K562 (cell line): ENCODE measurements at regions not wholly inside any gene's neighbourhood (a gene's known extent, or its start where the extent isn't known, plus 50 kb on each side); places are given as distances from the start of the nearest gene placed in this dataset.

Experiments used
- ATAC-seq: fragments of 200-7000 bp; cut with Tn5 transposase; 3 replicates; pipeline ENCODE4 v1.9.1; 2020; ENCODE audit warnings: moderate library complexity
- BruUV-seq: library from RNA; stranded (reverse); fragments of 400-500 nt; replicated peaks from 2 replicates; lab custom pipeline; 2021; lab: Mats Ljungman, UMichigan
- CTCF ChIA-PET: fragments of 300-600 bp; formaldehyde crosslinking; extraction: SDS; loops from one replicate; lab custom pipeline; 2021; ENCODE audit warnings: low intra/inter-chr PET ratio; lab: Yijun Ruan, JAX
- POLR2A ChIA-PET: fragments of 300-600, 350-650 bp; sonication (Branson Sonifier 250); formaldehyde crosslinking; extraction: SDS; loops from one replicate; lab custom pipeline; 2021; ENCODE audit warnings: antibody characterized with exemption, inconsistent platforms; lab: Yijun Ruan, JAX
- DNase-seq, 4 experiments: peaks; one replicate each; pipeline versions ENCODE4 v3.0.0 to v3.0.0-alpha.2; 2011 to 2018; ENCODE audit warnings: low spot score in 3 of 4, mixed read lengths in 3 of 4; ENCODE audit errors: extremely low read depth in 1 of 4
- FAIRE-seq: peaks from 2 replicates; lab custom pipeline; 2011; peaks lifted over from hg19 to GRCh38; lab: Jason Lieb, UNC
- H2AFZ ChIP-seq: 2 replicates; pipeline ENCODE4 v1.6.0; 2011; ENCODE audit warnings: low read depth, low read length, control low read depth, inconsistent platforms
- H3K27ac ChIP-seq: fragments of 200-600 bp; 3 replicates; pipeline ENCODE4 v1.8.0; 2011; ENCODE audit warnings: low read depth, mild to moderate bottlenecking, control low read depth, inconsistent platforms, low read length, moderate library complexity, mixed read lengths; ENCODE audit errors: extremely low read depth
- H3K27me3 ChIP-seq, 2 experiments: fragments of 300-600 bp in 1 of 2; 2 replicates in 1 of 2; 3 replicates in 1 of 2; pipeline versions ENCODE4 v1.6.0 to v1.8.0; 2011; ENCODE audit warnings: inconsistent platforms in 2 of 2, low read length in 2 of 2, mild to moderate bottlenecking in 1 of 2, mixed read lengths in 1 of 2, moderate library complexity in 1 of 2; ENCODE audit not compliant: control insufficient read depth in 2 of 2, insufficient read depth in 2 of 2
- H3K36me3 ChIP-seq: fragments of 300-600 bp; 3 replicates; pipeline ENCODE4 v1.8.0; 2011; ENCODE audit warnings: mild to moderate bottlenecking, low read length, inconsistent platforms; ENCODE audit not compliant: control insufficient read depth, insufficient read depth
- H3K4me1 ChIP-seq, 2 experiments: fragments of 200-600 bp in 1 of 2; replicated peaks in 1 of 2; 2 replicates in 1 of 2; 3 replicates in 1 of 2; pipeline versions ENCODE4 v1.5.1 to v1.8.0; 2011; ENCODE audit warnings: inconsistent platforms in 2 of 2, low read length in 2 of 2, mild to moderate bottlenecking in 1 of 2, mixed read lengths in 1 of 2, moderate library complexity in 1 of 2; ENCODE audit not compliant: control insufficient read depth in 2 of 2, insufficient read depth in 2 of 2
- H3K4me2 ChIP-seq: 2 replicates; pipeline ENCODE4 v1.6.1; 2011; ENCODE audit warnings: low read length, control low read depth, inconsistent platforms, mixed read lengths; ENCODE audit not compliant: insufficient read depth
- H3K4me3 ChIP-seq: fragments of 200-600 bp; sonication (generic), shearing (Covaris generic); 2 replicates; pipeline ENCODE4 v1.5.1; 2016; ENCODE audit warnings: control low read depth, inconsistent platforms
- H3K79me2 ChIP-seq: fragments of 200-600 bp; 3 replicates; pipeline ENCODE4 v1.8.0; 2011; ENCODE audit warnings: low read length, inconsistent platforms; ENCODE audit not compliant: control insufficient read depth, insufficient read depth
- H3K9ac ChIP-seq, 2 experiments: 2 replicates each; pipeline versions ENCODE4 v1.6.0 to v1.6.1; 2011; ENCODE audit warnings: low read depth in 2 of 2, low read length in 2 of 2, control low read depth in 1 of 2, inconsistent platforms in 1 of 2, mild to moderate bottlenecking in 1 of 2, mixed read lengths in 1 of 2; ENCODE audit not compliant: insufficient read depth in 1 of 2
- H3K9me1 ChIP-seq: one replicate; pipeline ENCODE4 v1.6.0; 2011; ENCODE audit warnings: inconsistent platforms, mild to moderate bottlenecking, low read length, moderate library complexity; ENCODE audit not compliant: control insufficient read depth, insufficient read depth
- H3K9me3 ChIP-seq: replicated peaks from 2 replicates; pipeline ENCODE4 v1.5.1; 2011; ENCODE audit warnings: low read depth, low read length, inconsistent platforms; ENCODE audit not compliant: control insufficient read depth, insufficient read depth
- H4K20me1 ChIP-seq: replicated peaks from 2 replicates; pipeline ENCODE4 v1.6.1; 2011; ENCODE audit warnings: low read length, inconsistent platforms, mixed read lengths; ENCODE audit not compliant: control insufficient read depth, insufficient read depth
- CTBP1 ChIP-seq: fragments of 450-650 bp; IDR thresholded peaks from 2 replicates; pipeline ENCODE4 v1.6.1; 2016; ENCODE audit warnings: borderline replicate concordance
- DMBX1 ChIP-seq: fragments of 250-450 bp; sonication (Bioruptor Pico); IDR thresholded peaks from 2 replicates; pipeline ENCODE4 v1.8.0; 2022; ENCODE audit warnings: inconsistent platforms, mild to moderate bottlenecking, moderate library complexity, borderline replicate concordance
- E2F3 ChIP-seq: fragments of 250-450 bp; sonication (Bioruptor Pico); IDR thresholded peaks from 2 replicates; pipeline ENCODE4 v1.4.0; 2020; ENCODE audit warnings: mild to moderate bottlenecking
- FOSL1 ChIP-seq: fragments of 200-800 bp; sonication (Bioruptor generic); conservative IDR thresholded peaks from 2 replicates; pipeline ENCODE4 v1.6.1; 2016; ENCODE audit warnings: missing genetic modification characterization, missing compliant biosample characterization
- GATAD2B ChIP-seq: fragments of 450-650 bp; IDR thresholded peaks from 2 replicates; pipeline ENCODE4 v1.6.1; 2017; ENCODE audit warnings: mild to moderate bottlenecking, borderline replicate concordance
- PHF21A ChIP-seq: fragments of 450-650 bp; IDR thresholded peaks from 2 replicates; pipeline ENCODE4 v1.6.1; 2017; ENCODE audit warnings: low read depth, borderline replicate concordance
- RBM14 ChIP-seq: fragments of 200-400 bp; formaldehyde crosslinking; IDR thresholded peaks from 2 replicates; pipeline ENCODE4 v1.6.1; 2018; ENCODE audit warnings: low read depth, mild to moderate bottlenecking, low read length, moderate library complexity, borderline replicate concordance; ENCODE audit not compliant: insufficient read depth
- SMARCB1 ChIP-seq: IDR thresholded peaks from 2 replicates; pipeline ENCODE4 v1.6.1; 2011; ENCODE audit warnings: improper control_type of control experiment, low read depth; ENCODE audit not compliant: insufficient read length
- ZNF184 ChIP-seq: sonication (generic); formaldehyde crosslinking; IDR thresholded peaks from 2 replicates; pipeline ENCODE4 v1.5.0; 2020; ENCODE audit warnings: missing genetic modification reagents
- ZNF263 ChIP-seq: sonication (generic); formaldehyde crosslinking; IDR thresholded peaks from 2 replicates; pipeline ENCODE4 v1.8.0; 2022; ENCODE audit warnings: mild to moderate bottlenecking, missing genetic modification reagents, borderline replicate concordance
- ZNF668 ChIP-seq: fragments of 250-450 bp; sonication (Bioruptor Pico); IDR thresholded peaks from 2 replicates; pipeline ENCODE4 v1.8.0; 2022; ENCODE audit warnings: mild to moderate bottlenecking, inconsistent platforms
- WGBS: fragments of 100-300 bp; shearing (Covaris generic); methylation state at CpG from one replicate; pipeline ENCODE4 v1.1.6; 2016; ENCODE audit warnings: low coverage, mixed read lengths; ENCODE audit not compliant: insufficient coverage; ENCODE audit errors: missing lambda C conversion rate; 5-methylcytosine and 5-hydroxymethylcytosine counted together
- in situ Hi-C: fragments of 300-500 bp; cut with MboI; formaldehyde crosslinking; loops from 4 replicates; pipeline ENCODE4 v1.15.0; 2018; ENCODE audit warnings: inconsistent platforms, mixed read lengths
- intact Hi-C: fragments of 100-400 bp; cut with micrococcal nuclease; formaldehyde crosslinking; loops from 2 replicates; pipeline ENCODE4 v1.14.2; 2022
- TF ChIP-seq, protein P1 (sequence below): sonication (generic); formaldehyde crosslinking; IDR thresholded peaks from 2 replicates; pipeline ENCODE4 v1.9.0; 2022; ENCODE audit warnings: mild to moderate bottlenecking, missing genetic modification reagents
- TF ChIP-seq, protein P2 (sequence below): fragments of 450-650 bp; IDR thresholded peaks from 2 replicates; pipeline ENCODE4 v1.6.1; 2016; ENCODE audit warnings: low read depth, mild to moderate bottlenecking, moderate library complexity
- TF ChIP-seq, protein P3 (sequence below): sonication (generic); IDR thresholded peaks from 2 replicates; pipeline ENCODE4 v1.6.1; 2016
- TF ChIP-seq, protein P4 (sequence below): sonication (generic); formaldehyde crosslinking; IDR thresholded peaks from 2 replicates; pipeline ENCODE4 v1.8.0; 2023; ENCODE audit warnings: mild to moderate bottlenecking, missing genetic modification reagents

DNA sequence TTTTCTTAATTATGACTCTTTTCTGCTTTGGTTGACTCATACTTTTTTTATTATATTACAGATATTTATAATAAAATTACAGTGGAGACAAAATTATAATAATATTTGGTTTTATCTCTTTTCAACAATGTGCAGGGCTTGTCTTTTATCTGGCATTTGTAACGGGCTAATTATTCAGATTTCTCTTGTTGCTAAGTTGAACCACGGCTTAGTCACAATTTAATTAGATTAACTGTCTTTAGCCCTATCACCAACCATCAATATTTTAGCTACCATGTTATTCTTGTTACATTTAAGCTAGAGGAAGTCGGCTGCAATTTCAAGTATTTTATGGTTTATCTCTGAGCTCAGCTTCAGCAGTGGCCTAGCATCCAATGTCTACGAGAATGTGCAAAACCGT is 798.9 kb upstream of the CA10 start:
- TF ChIP-seq, protein P1, sequence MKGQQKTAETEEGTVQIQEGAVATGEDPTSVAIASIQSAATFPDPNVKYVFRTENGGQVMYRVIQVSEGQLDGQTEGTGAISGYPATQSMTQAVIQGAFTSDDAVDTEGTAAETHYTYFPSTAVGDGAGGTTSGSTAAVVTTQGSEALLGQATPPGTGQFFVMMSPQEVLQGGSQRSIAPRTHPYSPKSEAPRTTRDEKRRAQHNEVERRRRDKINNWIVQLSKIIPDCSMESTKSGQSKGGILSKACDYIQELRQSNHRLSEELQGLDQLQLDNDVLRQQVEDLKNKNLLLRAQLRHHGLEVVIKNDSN (CRISPR knock-in tag): no peak
- TF ChIP-seq PHF21A (no peak), ZNF263 (CRISPR knock-in tag) (no peak), GATAD2B (no peak), RBM14 (no peak), SMARCB1 (no peak), ZNF668 (CRISPR knock-in tag) (no peak), E2F3 (CRISPR knock-in tag) (no peak), FOSL1 (tag) (no peak), CTBP1 (no peak), DMBX1 (no peak), ZNF184 (no peak)
- TF ChIP-seq, protein P2, sequence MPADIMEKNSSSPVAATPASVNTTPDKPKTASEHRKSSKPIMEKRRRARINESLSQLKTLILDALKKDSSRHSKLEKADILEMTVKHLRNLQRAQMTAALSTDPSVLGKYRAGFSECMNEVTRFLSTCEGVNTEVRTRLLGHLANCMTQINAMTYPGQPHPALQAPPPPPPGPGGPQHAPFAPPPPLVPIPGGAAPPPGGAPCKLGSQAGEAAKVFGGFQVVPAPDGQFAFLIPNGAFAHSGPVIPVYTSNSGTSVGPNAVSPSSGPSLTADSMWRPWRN: no peak
- TF ChIP-seq, protein P3, sequence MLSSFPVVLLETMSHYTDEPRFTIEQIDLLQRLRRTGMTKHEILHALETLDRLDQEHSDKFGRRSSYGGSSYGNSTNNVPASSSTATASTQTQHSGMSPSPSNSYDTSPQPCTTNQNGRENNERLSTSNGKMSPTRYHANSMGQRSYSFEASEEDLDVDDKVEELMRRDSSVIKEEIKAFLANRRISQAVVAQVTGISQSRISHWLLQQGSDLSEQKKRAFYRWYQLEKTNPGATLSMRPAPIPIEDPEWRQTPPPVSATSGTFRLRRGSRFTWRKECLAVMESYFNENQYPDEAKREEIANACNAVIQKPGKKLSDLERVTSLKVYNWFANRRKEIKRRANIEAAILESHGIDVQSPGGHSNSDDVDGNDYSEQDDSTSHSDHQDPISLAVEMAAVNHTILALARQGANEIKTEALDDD: no peak
- TF ChIP-seq, protein P4, sequence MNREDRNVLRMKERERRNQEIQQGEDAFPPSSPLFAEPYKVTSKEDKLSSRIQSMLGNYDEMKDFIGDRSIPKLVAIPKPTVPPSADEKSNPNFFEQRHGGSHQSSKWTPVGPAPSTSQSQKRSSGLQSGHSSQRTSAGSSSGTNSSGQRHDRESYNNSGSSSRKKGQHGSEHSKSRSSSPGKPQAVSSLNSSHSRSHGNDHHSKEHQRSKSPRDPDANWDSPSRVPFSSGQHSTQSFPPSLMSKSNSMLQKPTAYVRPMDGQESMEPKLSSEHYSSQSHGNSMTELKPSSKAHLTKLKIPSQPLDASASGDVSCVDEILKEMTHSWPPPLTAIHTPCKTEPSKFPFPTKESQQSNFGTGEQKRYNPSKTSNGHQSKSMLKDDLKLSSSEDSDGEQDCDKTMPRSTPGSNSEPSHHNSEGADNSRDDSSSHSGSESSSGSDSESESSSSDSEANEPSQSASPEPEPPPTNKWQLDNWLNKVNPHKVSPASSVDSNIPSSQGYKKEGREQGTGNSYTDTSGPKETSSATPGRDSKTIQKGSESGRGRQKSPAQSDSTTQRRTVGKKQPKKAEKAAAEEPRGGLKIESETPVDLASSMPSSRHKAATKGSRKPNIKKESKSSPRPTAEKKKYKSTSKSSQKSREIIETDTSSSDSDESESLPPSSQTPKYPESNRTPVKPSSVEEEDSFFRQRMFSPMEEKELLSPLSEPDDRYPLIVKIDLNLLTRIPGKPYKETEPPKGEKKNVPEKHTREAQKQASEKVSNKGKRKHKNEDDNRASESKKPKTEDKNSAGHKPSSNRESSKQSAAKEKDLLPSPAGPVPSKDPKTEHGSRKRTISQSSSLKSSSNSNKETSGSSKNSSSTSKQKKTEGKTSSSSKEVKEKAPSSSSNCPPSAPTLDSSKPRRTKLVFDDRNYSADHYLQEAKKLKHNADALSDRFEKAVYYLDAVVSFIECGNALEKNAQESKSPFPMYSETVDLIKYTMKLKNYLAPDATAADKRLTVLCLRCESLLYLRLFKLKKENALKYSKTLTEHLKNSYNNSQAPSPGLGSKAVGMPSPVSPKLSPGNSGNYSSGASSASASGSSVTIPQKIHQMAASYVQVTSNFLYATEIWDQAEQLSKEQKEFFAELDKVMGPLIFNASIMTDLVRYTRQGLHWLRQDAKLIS (CRISPR knock-in tag): no peak
- no peak overlapping the region for H3K4me3 ChIP-seq
- no peaks in the 10 kb centered on the region for H4K20me1 ChIP-seq
- FAIRE-seq: no peak
- no peaks in the 10 kb centered on the region for H3K36me3 ChIP-seq
- H3K79me2 ChIP-seq: no peaks in the 10 kb centered on the region
- ChIA-PET POLR2A (no interaction called here), CTCF (no interaction called here)
- ATAC-seq: no peak
- WGBS: 0% methylated on average over 5 of the region's 5 CpGs
- no peak overlapping the region for H2AFZ ChIP-seq
- no peak overlapping the region for H3K9ac ChIP-seq
- no peaks in the 10 kb centered on the region for H3K27me3 ChIP-seq
- intact Hi-C loops: no loop called here
- no peak overlapping the region for H3K4me2 ChIP-seq
- H3K9me1 ChIP-seq: no peaks in the 10 kb centered on the region
- no peak for DNase-seq
- no peaks in the 10 kb centered on the region for H3K4me1 ChIP-seq
- no peak overlapping the region for H3K27ac ChIP-seq
- no TSS peak for BruUV-seq
- in situ Hi-C loops: no loop called here
- H3K9me3 ChIP-seq: no peaks in the 10 kb centered on the region
